ENCODE measurements at regions not wholly inside any gene's neighbourhood (a gene's known extent, or its start where the extent isn't known, plus 50 kb on each side); places are given as distances from the start of the nearest gene placed in this dataset.
"Not testable (repeated sequence)": the region's sequence is repeated elsewhere in the genome, so short reads cannot be mapped to it uniquely, and the experiment has no call there.

- Histone ChIP-seq H3K36me3 (ENCODE audit: insufficient read depth, low read length) (no peaks in the 10 kb centered on the region), H3K9ac (ENCODE audit: low read length) (no peak overlapping the region), H3K27me3 (ENCODE audit: insufficient read depth, low read length) (no peaks in the 10 kb centered on the region), H2AFZ (ENCODE audit: low read length) (no peak overlapping the region), H3K4me3 (ENCODE audit: low read depth, low read length, poor library complexity, severe bottlenecking) (no peak overlapping the region), H3K4me2 (ENCODE audit: low read length) (no peak overlapping the region), H3K9me2 (ENCODE audit: low read depth, low read length) (no peaks in the 10 kb centered on the region), H3K27ac (ENCODE audit: low read depth, low read length, poor library complexity, severe bottlenecking) (no peak overlapping the region), H3K9me3 (ENCODE audit: low read length) (no peaks in the 10 kb centered on the region), H3K79me2 (ENCODE audit: insufficient read depth, low read length) (no peaks in the 10 kb centered on the region), H3K4me1 (ENCODE audit: insufficient read depth, low read length, severe bottlenecking) (no peaks in the 10 kb centered on the region), H4K20me1 (ENCODE audit: insufficient read depth, low read length) (no peaks in the 10 kb centered on the region), H3F3A (ENCODE audit: insufficient read depth, low read length) (no peaks in the 10 kb centered on the region)
- no peak for TF ChIP-seq EZH2 (IDR thresholded peaks at IDR 0.05; ENCODE audit: borderline replicate concordance, low read length)
- TF ChIP-seq CTCF (IDR thresholded peaks at IDR 0.05; ENCODE audit: low read length) = no peak
Measured at GRCh38 chr12:94916663-94917062, 86.8 kb downstream of the NDUFA12 start.

GRCh38 chr12:94909663-94910062 lies 93.8 kb downstream of the NDUFA12 start:
- H3K27me3 ChIP-seq (ENCODE audit: insufficient read depth, low read length) = no peaks in the 10 kb centered on the region
- H2AFZ ChIP-seq (ENCODE audit: low read length) = no peak overlapping the region
- no peak overlapping the region for H3K9ac ChIP-seq (ENCODE audit: low read length)
- H3F3A ChIP-seq (ENCODE audit: insufficient read depth, low read length) = no peaks in the 10 kb centered on the region
- TF ChIP-seq EZH2 (IDR thresholded peaks at IDR 0.05; ENCODE audit: borderline replicate concordance, low read length) (no peak), CTCF (IDR thresholded peaks at IDR 0.05; ENCODE audit: low read length) (no peak)
- H3K36me3 ChIP-seq (ENCODE audit: insufficient read depth, low read length) = no peaks in the 10 kb centered on the region
- no peak overlapping the region for H3K4me2 ChIP-seq (ENCODE audit: low read length)
- no peaks in the 10 kb centered on the region for H3K4me1 ChIP-seq (ENCODE audit: insufficient read depth, low read length, severe bottlenecking)
- no peaks in the 10 kb centered on the region for H3K9me2 ChIP-seq (ENCODE audit: low read depth, low read length)
- H3K27ac ChIP-seq (ENCODE audit: low read depth, low read length, poor library complexity, severe bottlenecking) = no peak overlapping the region
- H4K20me1 ChIP-seq (ENCODE audit: insufficient read depth, low read length) = no peaks in the 10 kb centered on the region
- no peaks in the 10 kb centered on the region for H3K9me3 ChIP-seq (ENCODE audit: low read length)
- no peak overlapping the region for H3K4me3 ChIP-seq (ENCODE audit: low read depth, low read length, poor library complexity, severe bottlenecking)
- H3K79me2 ChIP-seq (ENCODE audit: insufficient read depth, low read length) = no peaks in the 10 kb centered on the region

GRCh38 chr12:94905749-94906148 lies 97.7 kb downstream of the NDUFA12 start:
- H3K4me3 ChIP-seq (ENCODE audit: low read depth, low read length, poor library complexity, severe bottlenecking); H3K9me2 ChIP-seq (ENCODE audit: low read depth, low read length); H2AFZ ChIP-seq (ENCODE audit: low read length); H3K27ac ChIP-seq (ENCODE audit: low read depth, low read length, poor library complexity, severe bottlenecking); H3K36me3 ChIP-seq (ENCODE audit: insufficient read depth, low read length); H4K20me1 ChIP-seq (ENCODE audit: insufficient read depth, low read length); H3K4me1 ChIP-seq (ENCODE audit: insufficient read depth, low read length, severe bottlenecking); H3K9me3 ChIP-seq (ENCODE audit: low read length); H3K9ac ChIP-seq (ENCODE audit: low read length); H3K79me2 ChIP-seq (ENCODE audit: insufficient read depth, low read length); H3F3A ChIP-seq (ENCODE audit: insufficient read depth, low read length); H3K4me2 ChIP-seq (ENCODE audit: low read length); H3K27me3 ChIP-seq (ENCODE audit: insufficient read depth, low read length): not testable (repeated sequence)

GRCh38 chr12:94900496-94900895 lies 103.0 kb downstream of the NDUFA12 start:
- no peaks in the 10 kb centered on the region for H3K79me2 ChIP-seq (ENCODE audit: insufficient read depth, low read length)
- H3K9me3 ChIP-seq (ENCODE audit: low read length) = no peaks in the 10 kb centered on the region
- H3K27me3 ChIP-seq (ENCODE audit: insufficient read depth, low read length) = 0 out of 2 replicates have a peak, but pooled peaks cover 4% of the 10 kb centered on the region
- no peaks in the 10 kb centered on the region for H4K20me1 ChIP-seq (ENCODE audit: insufficient read depth, low read length)
- H3K4me3 ChIP-seq (ENCODE audit: low read depth, low read length, poor library complexity, severe bottlenecking) = no peak overlapping the region
- no peak overlapping the region for H3K27ac ChIP-seq (ENCODE audit: low read depth, low read length, poor library complexity, severe bottlenecking)
- no peaks in the 10 kb centered on the region for H3K4me1 ChIP-seq (ENCODE audit: insufficient read depth, low read length, severe bottlenecking)
- no peaks in the 10 kb centered on the region for H3K9me2 ChIP-seq (ENCODE audit: low read depth, low read length)
- H3K9ac ChIP-seq (ENCODE audit: low read length) = no peak overlapping the region
- no peaks in the 10 kb centered on the region for H3K36me3 ChIP-seq (ENCODE audit: insufficient read depth, low read length)
- no peak overlapping the region for H3K4me2 ChIP-seq (ENCODE audit: low read length)
- H3F3A ChIP-seq (ENCODE audit: insufficient read depth, low read length) = no peaks in the 10 kb centered on the region
- no peak overlapping the region for H2AFZ ChIP-seq (ENCODE audit: low read length)
- TF ChIP-seq EZH2 (IDR thresholded peaks at IDR 0.05; ENCODE audit: borderline replicate concordance, low read length) (no peak), CTCF (IDR thresholded peaks at IDR 0.05; ENCODE audit: low read length) (no peak)
